HG03520 (cell line): ENCODE measurements at regions not wholly inside any gene's neighbourhood (a gene's known extent, or its start where the extent isn't known, plus 50 kb on each side); places are given as distances from the start of the nearest gene placed in this dataset.
"Not testable (repeated sequence)": the region's sequence is repeated elsewhere in the genome, so short reads cannot be mapped to it uniquely, and the experiment has no call there.

Experiments
- ATAC-seq: cut with Tn5 transposase; IDR thresholded peaks from one replicate; pipeline ENCODE4 v1.9.1; 2021; ENCODE audit warnings: mild to moderate bottlenecking, moderate library complexity; ENCODE audit not compliant: unreplicated experiment

DNA sequence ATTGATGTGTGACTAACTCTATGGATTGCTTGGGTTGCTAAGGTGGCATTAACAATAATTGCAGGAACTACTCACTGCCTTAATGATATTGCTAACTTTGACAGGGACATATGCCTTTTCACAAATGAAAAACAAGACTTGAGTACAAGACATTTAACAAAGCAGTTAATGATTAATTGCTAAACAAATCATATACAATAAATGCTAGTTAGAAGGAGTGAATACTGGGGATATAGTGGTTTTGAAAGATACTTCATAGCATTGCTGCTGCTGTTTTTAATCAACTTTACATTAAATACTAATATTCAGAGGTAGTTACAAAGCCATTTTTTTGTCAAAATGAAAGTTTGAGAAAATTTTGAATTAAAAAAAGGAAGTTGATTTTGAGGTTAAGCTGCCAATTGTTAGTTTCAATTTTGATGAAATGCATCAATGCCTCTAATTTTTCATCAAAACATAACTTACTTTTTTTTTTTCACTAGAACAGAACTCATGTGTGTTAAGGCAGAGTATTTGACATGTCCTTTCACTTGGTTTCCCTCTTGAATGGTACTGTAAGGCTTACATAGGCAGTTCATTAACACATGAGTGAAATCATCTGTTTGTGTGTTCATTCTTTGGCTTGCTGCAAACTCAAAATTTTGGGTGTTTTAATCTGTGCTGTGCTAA, 106.2 kb upstream of the SEMA3D start:
- no peak for ATAC-seq

DNA sequence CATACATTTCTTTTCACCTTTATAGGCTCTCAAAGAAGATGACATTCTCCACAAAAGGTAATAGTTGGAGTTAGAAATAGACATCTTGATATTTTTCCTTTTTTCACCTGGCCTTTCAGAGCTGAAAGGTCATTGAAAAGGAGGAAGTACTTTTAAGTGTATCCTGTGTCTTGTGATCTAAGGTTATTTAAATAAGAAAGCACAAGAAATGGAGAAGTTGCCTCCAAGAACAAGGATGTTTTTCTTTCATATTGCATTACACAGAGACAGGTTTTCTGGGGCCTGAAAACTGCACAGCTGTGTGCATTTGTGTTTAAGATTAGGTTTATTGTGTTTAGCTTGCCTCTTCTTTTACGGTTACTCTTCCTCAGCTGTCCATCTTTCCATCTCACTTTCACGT, 103.4 kb upstream of the SEMA3D start:
- peak; percentile 51 for ATAC-seq

DNA sequence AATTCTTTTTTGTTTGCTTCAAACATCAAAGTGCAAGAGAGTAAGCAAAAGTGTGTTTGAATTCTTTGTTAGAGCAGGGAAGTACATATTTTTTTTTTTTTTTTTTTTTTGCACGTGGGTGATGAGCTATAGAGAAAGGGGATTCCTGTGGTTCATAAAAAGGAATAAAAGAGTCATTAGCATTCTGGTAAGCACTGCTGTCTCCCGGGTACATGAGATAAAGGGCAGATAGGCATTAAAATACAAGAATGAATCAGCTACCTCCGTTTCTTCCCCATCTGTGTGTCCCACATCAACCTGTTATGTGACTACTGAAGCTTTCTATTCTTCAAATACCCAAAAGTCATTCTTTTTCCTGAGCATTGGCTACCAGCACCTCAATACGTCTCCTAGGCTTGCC, 102.4 kb upstream of the SEMA3D start:
- no peak for ATAC-seq

DNA sequence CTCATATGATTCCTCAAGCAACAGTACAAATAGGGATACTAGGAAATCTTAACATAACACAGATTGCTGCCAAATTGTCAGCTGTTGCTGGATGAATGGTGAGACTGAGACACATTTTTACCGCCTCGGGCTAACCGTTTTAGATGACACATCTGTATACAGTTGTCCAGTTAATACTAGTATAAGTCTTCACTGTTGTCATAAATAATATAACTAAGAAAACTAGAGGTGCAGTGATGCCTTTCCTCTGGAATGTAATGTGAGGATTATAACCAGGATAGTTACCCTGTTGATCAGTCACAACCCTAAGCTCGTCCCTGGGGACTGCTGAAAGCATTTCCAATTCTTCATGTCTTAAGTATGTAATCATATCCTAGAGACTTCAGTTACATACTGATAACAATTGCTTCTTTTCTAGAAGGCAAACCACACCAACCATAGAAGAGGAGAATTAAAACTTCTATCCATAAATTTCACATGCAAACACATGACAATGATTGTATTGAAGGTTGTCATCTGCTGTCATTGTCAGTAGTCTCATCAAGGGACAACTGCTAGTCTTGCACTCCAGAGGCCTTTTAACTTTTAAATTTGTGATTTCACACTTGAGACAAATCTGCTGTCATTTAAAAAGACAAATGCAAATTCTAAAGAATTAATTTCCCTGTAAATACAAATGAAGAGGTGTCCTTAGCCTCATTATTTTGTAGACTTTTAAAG, 100.4 kb upstream of the SEMA3D start:
- ATAC-seq = no peak

DNA sequence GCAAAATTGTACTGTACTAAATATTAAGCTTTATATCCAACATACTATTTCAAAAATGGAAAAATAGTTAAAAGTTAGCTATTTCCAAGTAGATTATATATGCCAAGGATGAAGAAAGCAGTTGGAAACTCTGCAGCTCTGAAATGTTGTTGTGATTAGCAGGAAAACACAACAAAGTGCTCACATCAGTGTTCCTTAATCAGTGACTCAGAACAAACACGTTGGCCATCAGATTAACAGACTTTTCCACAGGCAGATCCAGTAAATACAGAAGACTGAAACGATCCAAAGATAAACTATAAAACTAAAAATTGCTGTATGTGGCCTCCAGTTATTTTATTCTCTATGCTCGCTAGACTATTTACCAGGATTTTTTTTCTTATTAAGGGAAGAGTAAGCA, 99.6 kb upstream of the SEMA3D start:
- ATAC-seq = no peak

DNA sequence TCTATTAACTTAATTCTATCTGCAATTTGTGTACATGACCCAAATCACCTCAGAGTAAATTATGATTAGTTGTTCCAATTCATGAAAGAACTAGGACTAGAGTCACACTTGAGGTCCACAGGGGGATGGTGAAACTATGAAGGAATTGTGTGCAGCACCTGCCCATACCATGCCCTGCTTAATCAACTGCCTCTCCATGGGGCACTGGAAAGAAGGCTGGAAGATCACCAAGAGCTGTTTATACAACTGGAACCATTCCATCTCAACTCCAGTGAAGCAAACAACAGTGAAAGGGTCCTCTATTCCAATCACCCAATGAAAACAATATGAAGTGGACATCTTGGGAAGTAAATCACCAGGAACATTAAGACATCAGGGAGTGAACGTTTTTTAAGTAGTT, 98.7 kb upstream of the SEMA3D start:
- ATAC-seq = no peak

DNA sequence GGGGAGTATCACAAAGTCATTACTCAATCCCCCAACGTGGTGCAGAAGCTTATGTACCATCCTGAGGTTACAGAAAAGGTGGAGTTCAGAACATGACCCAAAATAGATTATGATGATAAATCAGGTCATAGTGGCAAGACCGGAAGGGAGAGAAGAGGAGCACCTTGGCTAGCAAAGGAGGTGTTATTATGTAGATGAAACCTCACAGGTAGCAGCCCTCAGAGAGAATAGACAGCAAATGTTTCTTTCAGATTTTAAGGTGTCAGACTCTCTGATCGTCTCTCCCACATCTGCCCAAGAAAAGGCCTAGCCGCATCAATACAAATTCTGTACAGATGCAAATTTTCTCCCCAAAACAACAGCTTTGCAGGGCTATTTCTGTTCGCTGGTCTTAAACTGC, 88.3 kb upstream of the SEMA3D start:
- no peak for ATAC-seq

DNA sequence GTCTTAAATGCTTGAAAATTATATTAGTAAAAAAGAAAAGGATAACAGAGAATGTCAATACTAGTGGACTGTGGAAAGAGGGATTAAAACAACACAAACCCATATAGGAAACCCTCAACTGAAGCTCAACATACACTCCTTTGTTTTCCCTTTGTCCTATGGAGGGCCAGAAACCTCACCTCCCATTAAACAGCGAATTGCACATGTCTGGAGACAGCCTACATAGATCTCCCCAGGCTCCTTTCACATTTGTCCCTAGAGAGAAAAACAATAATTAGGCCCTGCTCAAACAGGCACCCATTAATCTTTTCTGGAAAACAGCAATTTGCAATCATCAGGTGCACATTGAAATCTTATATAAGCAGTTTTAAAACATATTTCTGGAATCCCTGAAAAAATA, 87.6 kb upstream of the SEMA3D start:
- no peak for ATAC-seq

DNA sequence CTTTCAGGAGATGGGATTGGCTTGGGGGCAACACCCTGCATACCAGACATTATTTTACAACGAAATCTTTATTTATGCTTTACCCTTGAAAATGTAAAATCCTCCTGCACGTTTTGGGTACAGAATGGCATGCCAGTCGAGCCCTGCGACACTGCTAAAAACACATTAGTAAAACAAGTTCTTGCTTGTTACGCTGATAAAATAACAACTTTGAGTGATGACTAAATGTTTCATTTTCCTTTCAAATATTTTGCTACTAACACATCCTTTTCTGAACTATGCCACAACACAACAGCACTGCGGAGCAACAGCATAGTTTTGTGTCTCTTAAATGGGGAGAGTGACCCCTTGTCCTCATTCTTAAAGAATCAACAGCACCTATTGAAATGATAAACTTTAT, 76.0 kb upstream of the SEMA3D start:
- ATAC-seq = no peak

DNA sequence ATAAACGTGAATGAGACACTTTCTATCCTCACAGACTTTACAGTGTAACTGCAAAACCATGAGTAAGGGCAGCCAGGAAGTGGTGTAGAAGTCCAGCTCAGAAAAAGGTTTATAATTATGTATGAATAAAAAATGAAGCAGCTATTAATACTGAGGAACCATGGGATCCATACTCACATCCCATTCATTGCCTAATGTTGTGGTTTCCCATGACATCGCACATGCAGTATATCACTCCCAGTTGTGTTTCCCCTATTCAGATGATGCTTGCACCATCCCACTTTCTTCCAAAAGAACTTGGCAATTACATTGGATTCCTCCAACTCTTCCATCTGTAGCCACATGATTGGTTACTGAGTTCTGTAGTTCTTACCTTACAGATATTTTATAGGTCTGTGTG, 74.5 kb upstream of the SEMA3D start:
- ATAC-seq = no peak

DNA sequence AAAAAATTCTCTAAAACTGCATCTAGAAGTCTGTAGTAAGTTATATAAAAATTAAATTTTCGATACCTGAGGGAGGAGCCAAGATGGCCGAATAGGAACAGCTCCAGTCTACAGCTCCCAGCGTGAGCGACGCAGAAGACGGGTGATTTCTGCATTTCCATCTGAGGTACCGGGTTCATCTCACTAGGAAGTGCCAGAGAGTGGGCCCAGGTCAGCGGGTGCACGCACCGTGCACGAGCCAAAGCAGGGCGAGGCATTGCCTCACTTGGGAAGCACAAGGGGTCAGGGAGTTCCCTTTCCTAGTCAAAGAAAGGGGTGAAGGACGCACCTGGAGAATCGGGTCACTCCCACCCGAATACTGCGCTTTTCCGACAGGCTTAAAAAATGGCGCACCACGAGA, 62.9 kb upstream of the SEMA3D start:
- ATAC-seq = not testable (repeated sequence)

DNA sequence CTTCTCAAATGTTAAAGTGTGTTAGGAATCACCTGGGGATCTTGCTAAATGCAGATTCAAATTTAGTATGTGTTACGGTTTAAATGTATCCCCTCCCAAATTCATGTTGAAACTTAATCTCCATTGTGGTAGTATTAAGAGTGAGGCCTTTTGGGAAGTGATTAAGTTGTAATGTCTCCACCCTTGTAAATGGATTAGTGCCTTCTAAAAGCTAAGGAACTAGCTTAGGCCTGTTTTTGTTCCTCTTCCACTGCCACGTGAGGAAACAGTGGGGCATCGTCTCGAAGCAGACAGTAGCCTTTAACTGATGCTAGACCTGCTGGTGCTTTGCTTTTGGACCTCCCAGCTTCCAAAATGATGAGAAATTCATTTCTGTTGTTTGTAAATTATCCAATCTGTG, 52.3 kb upstream of the SEMA3D start:
- no peak for ATAC-seq

DNA sequence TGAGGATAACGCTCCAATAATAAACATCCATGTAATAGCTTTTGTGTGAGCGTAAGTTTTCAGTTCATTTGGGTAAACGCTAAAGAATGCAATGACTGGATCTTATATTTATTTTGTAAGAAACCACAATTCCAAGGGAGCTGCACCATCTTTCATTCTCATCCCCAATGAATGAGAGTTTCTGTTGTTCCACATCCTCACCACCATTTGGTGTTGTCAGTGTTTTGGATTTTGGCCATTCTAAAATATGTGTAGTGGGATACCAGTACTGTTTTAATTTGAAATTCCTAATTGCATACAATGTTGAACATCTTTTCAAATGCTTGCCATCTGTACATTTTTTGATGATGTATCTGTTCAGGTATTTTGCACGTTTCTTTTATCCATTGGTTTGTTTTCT, 50.9 kb upstream of the SEMA3D start:
- ATAC-seq = no peak
